Endodermal cell (in vitro differentiated cells): ENCODE measurements at regions not wholly inside any gene's neighbourhood (a gene's known extent, or its start where the extent isn't known, plus 50 kb on each side); places are given as distances from the start of the nearest gene placed in this dataset.
"Not testable (repeated sequence)": the region's sequence is repeated elsewhere in the genome, so short reads cannot be mapped to it uniquely, and the experiment has no call there.

ENCODE experiments used
- DNase-seq: peaks from one replicate; pipeline ENCODE4 v3.0.0-alpha.2; 2017
- H3K27ac ChIP-seq: 2 replicates; pipeline ENCODE4 v1.5.1; 2013; ENCODE audit warnings: mild to moderate bottlenecking, low read depth, low read length, moderate library complexity
- H3K27me3 ChIP-seq: 2 replicates; pipeline ENCODE4 v1.6.1; 2013; ENCODE audit warnings: mild to moderate bottlenecking, low read length, moderate library complexity; ENCODE audit not compliant: insufficient read depth, control insufficient read depth, poor library complexity, severe bottlenecking
- H3K36me3 ChIP-seq: 2 replicates; pipeline ENCODE4 v1.7.0; 2013; ENCODE audit warnings: mild to moderate bottlenecking, low read length, moderate library complexity; ENCODE audit not compliant: control insufficient read depth, insufficient read depth
- H3K4me1 ChIP-seq: one replicate; pipeline ENCODE4 v1.7.0; 2013; ENCODE audit warnings: low read length; ENCODE audit not compliant: control insufficient read depth, insufficient read depth
- H3K4me3 ChIP-seq: 2 replicates; pipeline ENCODE4 v1.5.1; 2013; ENCODE audit warnings: mild to moderate bottlenecking, low read length, moderate library complexity
- H3K9ac ChIP-seq: 2 replicates; pipeline ENCODE4 v1.6.1; 2013; ENCODE audit warnings: mild to moderate bottlenecking, low read length, moderate library complexity; ENCODE audit not compliant: poor library complexity, severe bottlenecking; ENCODE audit errors: extremely low read depth
- H3K9me3 ChIP-seq: 2 replicates; pipeline ENCODE4 v1.6.1; 2013; ENCODE audit warnings: mild to moderate bottlenecking, low read length, moderate library complexity; ENCODE audit not compliant: control insufficient read depth
- H3K27ac Mint-ChIP-seq: 2 replicates; pipeline ENCODE4 v1.8.0; 2020; ENCODE audit warnings: mixed read lengths
- H3K27me3 Mint-ChIP-seq: 2 replicates; pipeline ENCODE4 v1.8.0; 2021; ENCODE audit warnings: mild to moderate bottlenecking, mixed read lengths; ENCODE audit not compliant: insufficient read depth
- H3K36me3 Mint-ChIP-seq: 2 replicates; pipeline ENCODE4 v1.8.0; 2020; ENCODE audit warnings: low read depth, mixed read lengths
- H3K4me1 Mint-ChIP-seq: 2 replicates; pipeline ENCODE4 v1.8.0; 2020; ENCODE audit warnings: mixed read lengths
- H3K4me3 Mint-ChIP-seq: 2 replicates; pipeline ENCODE4 v1.8.0; 2020; ENCODE audit warnings: mild to moderate bottlenecking, moderate library complexity, mixed read lengths
- H3K9me3 Mint-ChIP-seq: 2 replicates; pipeline ENCODE4 v1.8.0; 2020; ENCODE audit warnings: mild to moderate bottlenecking, mixed read lengths
- CTCF ChIP-seq: fragments of 200-600 bp; sonication (generic); conservative IDR thresholded peaks from 2 replicates; pipeline ENCODE4 v1.5.0; 2021; ENCODE audit warnings: antibody characterized with exemption, mild to moderate bottlenecking
- WGBS, 2 experiments: methylation state at CpG; one replicate each; pipeline versions ENCODE4 v1.1.5 to v1.1.7; 2013; ENCODE audit warnings: missing lambda C conversion rate in 2 of 2, mixed read lengths in 1 of 2; ENCODE audit not compliant: insufficient coverage in 1 of 2, insufficient read length in 1 of 2; 5-methylcytosine and 5-hydroxymethylcytosine counted together

GRCh38 chr1:91098299-91098906 is 76.6 kb upstream of the ZNF644 start:
- Histone ChIP-seq H3K36me3 (no peaks in the 10 kb centered on the region), H3K4me3 (no peak overlapping the region), H3K9ac (no peak overlapping the region), H3K27me3 (no peaks in the 10 kb centered on the region), H3K9me3 (no peaks in the 10 kb centered on the region), H3K4me1 (peaks cover 3% of the 10 kb centered on the region), H3K27ac (peak overlapping the region; percentile 32)
- Mint-ChIP-seq H3K36me3 (no peaks in the 10 kb centered on the region), H3K27ac (no peak overlapping the region), H3K4me1 (no peaks in the 10 kb centered on the region), H3K4me3 (no peak overlapping the region), H3K27me3 (no peaks in the 10 kb centered on the region), H3K9me3 (peaks cover 4% of the 10 kb centered on the region)
- no peak for DNase-seq
- no peak for TF ChIP-seq CTCF
- 82 to 93% methylated on average over 3 of the region's 3 CpGs for WGBS, 2 experiments

- not testable (repeated sequence) for H3K27me3 ChIP-seq, H3K27ac Mint-ChIP-seq, DNase-seq, H3K9me3 ChIP-seq, H3K4me1 ChIP-seq, H3K9ac ChIP-seq, H3K36me3 Mint-ChIP-seq, H3K4me3 Mint-ChIP-seq, H3K4me1 Mint-ChIP-seq, H3K9me3 Mint-ChIP-seq, H3K36me3 ChIP-seq, H3K27ac ChIP-seq, H3K27me3 Mint-ChIP-seq, H3K4me3 ChIP-seq
- 94% methylated on average over 10 of the region's 10 CpGs; no CpG with 5 or more reads in 1 of the 2 experiments for WGBS, 2 experiments
Observed at GRCh38 chr1:91095321-91095720, 73.5 kb upstream of the ZNF644 start.

- 53 to 100% methylated on average over 1 to 4 of the region's 4 CpGs for WGBS, 2 experiments
- no peak for TF ChIP-seq CTCF
- Mint-ChIP-seq H3K4me1 (peaks cover 5% of the 10 kb centered on the region), H3K9me3 (peaks cover 30% of the 10 kb centered on the region), H3K36me3 (no peaks in the 10 kb centered on the region), H3K27me3 (no peaks in the 10 kb centered on the region), H3K27ac (no peak overlapping the region), H3K4me3 (no peak overlapping the region)
- H3K4me3 ChIP-seq, result peak overlapping the region; percentile 63
- no peak overlapping the region for H3K27ac ChIP-seq
- H3K4me1 ChIP-seq, result no peaks in the 10 kb centered on the region
- H3K9ac ChIP-seq, result no peak overlapping the region
- no peak for DNase-seq
- no peaks in the 10 kb centered on the region for H3K27me3 ChIP-seq
- peaks cover 16% of the 10 kb centered on the region for H3K9me3 ChIP-seq
- no peaks in the 10 kb centered on the region for H3K36me3 ChIP-seq
Observed at GRCh38 chr1:91092503-91092902, 70.7 kb upstream of the ZNF644 start.

- Histone ChIP-seq H3K27ac (no peak overlapping the region), H3K4me1 (no peaks in the 10 kb centered on the region), H3K9me3 (peaks cover 17% of the 10 kb centered on the region), H3K4me3 (peak overlapping the region; percentile 63), H3K27me3 (no peaks in the 10 kb centered on the region), H3K9ac (no peak overlapping the region), H3K36me3 (no peaks in the 10 kb centered on the region)
- no peak for TF ChIP-seq CTCF
- no peak overlapping the region for H3K4me3 Mint-ChIP-seq
- peaks cover 5% of the 10 kb centered on the region for H3K4me1 Mint-ChIP-seq
- no peak overlapping the region for H3K27ac Mint-ChIP-seq
- no peak for DNase-seq
- H3K36me3 Mint-ChIP-seq, result no peaks in the 10 kb centered on the region
- peaks cover 30% of the 10 kb centered on the region for H3K9me3 Mint-ChIP-seq
- H3K27me3 Mint-ChIP-seq, result no peaks in the 10 kb centered on the region
- WGBS, 2 experiments, result 75 to 97% methylated on average over 3 to 7 of the region's 7 CpGs
Observed at GRCh38 chr1:91091812-91092211, 70.0 kb upstream of the ZNF644 start.
